GM23248 (cell line): ENCODE measurements at regions not wholly inside any gene's neighbourhood (a gene's known extent, or its start where the extent isn't known, plus 50 kb on each side); places are given as distances from the start of the nearest gene placed in this dataset.

Experiments
- DNase-seq: peaks from one replicate; pipeline ENCODE4 v3.0.0-alpha.2; 2015
- H2AFZ ChIP-seq: fragments of 200-600 bp; sonication (generic); 2 replicates; pipeline ENCODE4 v1.6.1; 2016; ENCODE audit warnings: antibody characterized with exemption
- H3F3A ChIP-seq: fragments of 200-600 bp; sonication (generic); 2 replicates; pipeline ENCODE4 v1.6.1; 2016; ENCODE audit warnings: mild to moderate bottlenecking, antibody characterized with exemption, mixed run types; ENCODE audit not compliant: insufficient read depth
- H3K27ac ChIP-seq: fragments of 200-600 bp; sonication (generic); 2 replicates; pipeline ENCODE4 v1.5.1; 2016; ENCODE audit warnings: mild to moderate bottlenecking
- H3K27me3 ChIP-seq: fragments of 200-600 bp; sonication (generic); replicated peaks from 2 replicates; pipeline ENCODE4 v1.6.1; 2016; ENCODE audit warnings: mild to moderate bottlenecking; ENCODE audit not compliant: insufficient read depth
- H3K36me3 ChIP-seq: fragments of 200-600 bp; sonication (generic); 2 replicates; pipeline ENCODE4 v1.6.1; 2016; ENCODE audit warnings: low read depth, mild to moderate bottlenecking
- H3K4me1 ChIP-seq: fragments of 200-600 bp; sonication (generic); 2 replicates; pipeline ENCODE4 v1.6.1; 2016; ENCODE audit warnings: mild to moderate bottlenecking; ENCODE audit not compliant: insufficient read depth
- H3K4me2 ChIP-seq: fragments of 200-600 bp; sonication (generic); one replicate; pipeline ENCODE4 v1.6.1; 2016; ENCODE audit warnings: mild to moderate bottlenecking; ENCODE audit not compliant: unreplicated experiment
- H3K4me3 ChIP-seq: fragments of 200-600 bp; sonication (generic); 2 replicates; pipeline ENCODE4 v1.5.1; 2016; ENCODE audit warnings: mild to moderate bottlenecking
- H3K79me2 ChIP-seq: fragments of 200-600 bp; sonication (generic); 2 replicates; pipeline ENCODE4 v1.6.1; 2016; ENCODE audit warnings: mild to moderate bottlenecking; ENCODE audit not compliant: insufficient read depth
- H3K9ac ChIP-seq: fragments of 200-600 bp; sonication (generic); 2 replicates; pipeline ENCODE4 v1.6.1; 2016; ENCODE audit warnings: mild to moderate bottlenecking
- H3K9me2 ChIP-seq: fragments of 200-600 bp; sonication (generic); 2 replicates; pipeline ENCODE4 v1.6.1; 2016; ENCODE audit warnings: mixed run types, mild to moderate bottlenecking, moderate library complexity; ENCODE audit not compliant: insufficient read depth
- H3K9me3 ChIP-seq: fragments of 200-600 bp; sonication (generic); one replicate; pipeline ENCODE4 v1.6.1; 2017; ENCODE audit warnings: low read depth
- H4K20me1 ChIP-seq: fragments of 200-600 bp; sonication (generic); 2 replicates; pipeline ENCODE4 v1.6.0; 2016; ENCODE audit not compliant: insufficient read depth
- EZH2 ChIP-seq: fragments of 200-600 bp; sonication (generic); IDR thresholded peaks from 2 replicates; pipeline ENCODE4 v1.6.1; 2018; ENCODE audit warnings: antibody characterized with exemption, mild to moderate bottlenecking; ENCODE audit not compliant: insufficient read depth, poor library complexity, severe bottlenecking
- EZH2phosphoT487 ChIP-seq: fragments of 200-600 bp; sonication (generic); IDR thresholded peaks from 2 replicates; pipeline ENCODE4 v1.6.1; 2018; ENCODE audit warnings: antibody characterized with exemption, moderate library complexity, mild to moderate bottlenecking, low read depth; ENCODE audit not compliant: insufficient read depth
- WGBS, 2 experiments: methylation state at CpG; one replicate each; pipeline ENCODE4 v1.1.6; 2015 to 2017; ENCODE audit warnings: low lambda C conversion rate in 2 of 2, low coverage in 1 of 2; ENCODE audit errors: missing lambda C conversion rate in 2 of 2; 5-methylcytosine and 5-hydroxymethylcytosine counted together
- in situ Hi-C: fragments of 300-500 bp; cut with MboI; formaldehyde crosslinking; loops from 2 replicates; pipeline ENCODE4 v1.15.0; 2020

DNA sequence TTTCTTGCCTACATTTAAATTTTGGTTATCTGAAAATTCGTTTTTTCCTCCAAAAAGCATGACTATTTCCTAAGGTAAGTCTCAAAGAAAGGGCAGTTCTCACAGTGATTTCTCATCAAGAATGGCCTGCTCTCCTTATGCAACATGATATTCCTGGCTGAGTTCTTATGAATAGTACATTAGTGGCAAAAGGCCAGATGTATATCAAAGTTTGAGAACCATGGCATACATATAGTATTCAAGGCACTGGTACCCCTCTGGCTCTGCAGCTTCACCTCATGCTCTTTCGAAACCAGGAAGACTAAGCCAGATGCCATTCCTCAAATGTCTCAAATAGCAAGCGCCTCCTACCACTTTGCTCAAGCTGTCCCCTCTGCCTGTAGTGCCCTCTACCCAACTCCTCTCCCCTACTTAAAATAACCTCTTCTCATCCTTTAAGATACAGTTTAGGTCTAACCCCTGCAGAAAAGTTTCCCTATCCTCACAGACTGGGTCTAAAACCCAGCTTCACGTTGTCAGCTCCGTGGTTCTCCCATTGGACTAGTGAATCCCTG is 280.3 kb downstream of the HACE1 start:
- H3K4me2 ChIP-seq, result no peak overlapping the region
- in situ Hi-C loops, result no loop called here
- no peaks in the 10 kb centered on the region for H3K27me3 ChIP-seq
- no peaks in the 10 kb centered on the region for H3K79me2 ChIP-seq
- H3K4me3 ChIP-seq, result no peak overlapping the region
- no peaks in the 10 kb centered on the region for H3K4me1 ChIP-seq
- H3K27ac ChIP-seq, result no peak overlapping the region
- WGBS, 2 experiments, result 29 to 37% methylated on average over 5 of the region's 5 CpGs
- no peak overlapping the region for H2AFZ ChIP-seq
- no peaks in the 10 kb centered on the region for H3K9me2 ChIP-seq
- TF ChIP-seq EZH2 (no peak), EZH2phosphoT487 (no peak)
- DNase-seq, result no peak
- no peak overlapping the region for H3K9ac ChIP-seq
- H3K36me3 ChIP-seq, result no peaks in the 10 kb centered on the region
- no peaks in the 10 kb centered on the region for H3K9me3 ChIP-seq
- no peaks in the 10 kb centered on the region for H4K20me1 ChIP-seq
- H3F3A ChIP-seq, result no peaks in the 10 kb centered on the region

- no peak overlapping the region for H3K4me2 ChIP-seq
- no peak for TF ChIP-seq EZH2
- no peak for TF ChIP-seq EZH2phosphoT487
- in situ Hi-C loops, result no loop called here
Measured at GRCh38 chr6:104575536-104575935, 284.2 kb downstream of the HACE1 start.

DNA sequence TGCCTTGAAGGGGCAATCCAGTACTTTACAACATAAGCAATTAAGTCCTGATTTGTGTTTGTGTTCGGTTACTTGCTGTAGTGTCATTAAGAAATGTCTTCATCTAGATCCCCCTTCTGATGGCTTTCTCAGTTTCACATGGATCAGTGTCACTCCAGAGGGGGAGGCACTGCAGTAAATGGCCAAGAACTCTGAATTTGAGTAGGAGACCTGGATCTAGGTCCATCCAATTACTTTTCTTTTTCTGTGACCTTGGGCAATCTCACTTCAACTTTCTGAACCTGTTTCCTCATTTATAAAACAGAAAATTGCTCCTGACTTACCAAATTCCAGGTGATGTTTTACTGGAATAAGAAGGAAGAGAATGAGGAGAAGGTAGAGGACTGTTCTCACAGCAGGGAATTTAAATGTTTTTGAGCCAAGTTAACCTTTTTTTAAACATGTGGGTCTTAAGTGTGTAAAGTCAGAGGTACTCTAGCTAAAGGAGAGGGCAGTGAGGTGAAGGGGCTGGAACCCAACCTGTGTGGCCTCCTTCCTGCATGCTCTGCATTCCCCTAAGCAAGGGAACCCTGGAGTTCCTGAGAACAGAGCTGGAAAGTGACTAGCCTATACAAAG is 285.5 kb downstream of the HACE1 start:
- 18 to 21% methylated on average over 1 of the region's 1 CpG for whole genome bisulfite sequencing, 2 experiments

More at GRCh38 chr6:104575536-104575935, 284.2 kb downstream of the HACE1 start:
- Histone ChIP-seq H2AFZ (no peak overlapping the region), H3K9me3 (no peaks in the 10 kb centered on the region), H3K9me2 (no peaks in the 10 kb centered on the region), H3F3A (no peaks in the 10 kb centered on the region), H3K9ac (no peak overlapping the region), H3K36me3 (no peaks in the 10 kb centered on the region), H3K4me3 (no peak overlapping the region), H3K27ac (no peak overlapping the region), H4K20me1 (no peaks in the 10 kb centered on the region), H3K27me3 (no peaks in the 10 kb centered on the region), H3K79me2 (no peaks in the 10 kb centered on the region), H3K4me1 (no peaks in the 10 kb centered on the region)
- DNase-seq, result no peak

GRCh38 chr6:104573350-104573749 is 286.4 kb downstream of the HACE1 start:
- no peaks in the 10 kb centered on the region for H3K79me2 ChIP-seq
- no peak for TF ChIP-seq EZH2phosphoT487
- TF ChIP-seq EZH2, result no peak
- H3K27me3 ChIP-seq, result no peaks in the 10 kb centered on the region
- H3K9me2 ChIP-seq, result no peaks in the 10 kb centered on the region
- H3K4me3 ChIP-seq, result no peak overlapping the region
- H3K36me3 ChIP-seq, result no peaks in the 10 kb centered on the region
- no peak for DNase-seq
- H4K20me1 ChIP-seq, result no peaks in the 10 kb centered on the region
- H3K4me1 ChIP-seq, result no peaks in the 10 kb centered on the region
- no peak overlapping the region for H3K9ac ChIP-seq
- no peaks in the 10 kb centered on the region for H3F3A ChIP-seq
- H2AFZ ChIP-seq, result no peak overlapping the region
- H3K27ac ChIP-seq, result no peak overlapping the region
- WGBS, 2 experiments, result 41 to 45% methylated on average over 3 of the region's 3 CpGs
- no peaks in the 10 kb centered on the region for H3K9me3 ChIP-seq
- H3K4me2 ChIP-seq, result no peak overlapping the region
- in situ Hi-C loops, result no loop called here

More for the DNA sequence above, 285.5 kb downstream of the HACE1 start:
- in situ Hi-C loops, result no loop called here
- Histone ChIP-seq H3K4me2 (no peak overlapping the region), H3K4me1 (no peaks in the 10 kb centered on the region), H3F3A (no peaks in the 10 kb centered on the region), H3K4me3 (no peak overlapping the region), H3K9me2 (no peaks in the 10 kb centered on the region), H3K79me2 (no peaks in the 10 kb centered on the region), H3K27ac (no peak overlapping the region), H3K9ac (no peak overlapping the region), H4K20me1 (no peaks in the 10 kb centered on the region), H3K27me3 (no peaks in the 10 kb centered on the region), H3K36me3 (no peaks in the 10 kb centered on the region), H3K9me3 (no peaks in the 10 kb centered on the region), H2AFZ (no peak overlapping the region)
- no peak for DNase-seq
- no peak for TF ChIP-seq EZH2
- no peak for TF ChIP-seq EZH2phosphoT487
